ENCODE measurements at regions not wholly inside any gene's neighbourhood (a gene's known extent, or its start where the extent isn't known, plus 50 kb on each side); places are given as distances from the start of the nearest gene placed in this dataset.
"Not testable (repeated sequence)": the region's sequence is repeated elsewhere in the genome, so short reads cannot be mapped to it uniquely, and the experiment has no call there.

DNA sequence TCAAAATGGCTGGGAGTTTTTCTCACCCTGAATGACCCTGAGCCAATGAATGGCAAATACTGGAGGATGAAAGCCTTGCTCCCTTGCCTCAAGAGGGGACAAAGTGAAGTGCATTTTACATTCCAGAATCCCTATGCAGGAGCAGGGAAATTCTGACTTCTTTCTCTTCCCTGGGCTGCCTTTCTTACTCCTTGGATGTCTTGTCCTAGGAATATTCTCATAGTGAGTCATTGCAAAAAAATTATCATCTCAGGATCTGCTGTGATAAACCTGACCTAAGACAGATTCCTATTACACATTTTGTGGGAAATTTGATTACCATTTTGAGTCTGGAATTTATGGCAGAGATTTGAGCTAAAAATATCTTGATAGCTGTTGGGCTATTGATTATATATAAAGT lies 199.9 kb downstream of the TMA16 start:
- H3K4me1 ChIP-seq, result no peaks in the 10 kb centered on the region
- intact Hi-C loops (cut with DNase I), result no loop called here
- no peak overlapping the region for H3K27ac ChIP-seq
- H3K27me3 ChIP-seq, result no peaks in the 10 kb centered on the region
- no peak overlapping the region for H3K4me3 ChIP-seq (replicated peaks in 1 of 3)
- TF ChIP-seq, protein P1, sequence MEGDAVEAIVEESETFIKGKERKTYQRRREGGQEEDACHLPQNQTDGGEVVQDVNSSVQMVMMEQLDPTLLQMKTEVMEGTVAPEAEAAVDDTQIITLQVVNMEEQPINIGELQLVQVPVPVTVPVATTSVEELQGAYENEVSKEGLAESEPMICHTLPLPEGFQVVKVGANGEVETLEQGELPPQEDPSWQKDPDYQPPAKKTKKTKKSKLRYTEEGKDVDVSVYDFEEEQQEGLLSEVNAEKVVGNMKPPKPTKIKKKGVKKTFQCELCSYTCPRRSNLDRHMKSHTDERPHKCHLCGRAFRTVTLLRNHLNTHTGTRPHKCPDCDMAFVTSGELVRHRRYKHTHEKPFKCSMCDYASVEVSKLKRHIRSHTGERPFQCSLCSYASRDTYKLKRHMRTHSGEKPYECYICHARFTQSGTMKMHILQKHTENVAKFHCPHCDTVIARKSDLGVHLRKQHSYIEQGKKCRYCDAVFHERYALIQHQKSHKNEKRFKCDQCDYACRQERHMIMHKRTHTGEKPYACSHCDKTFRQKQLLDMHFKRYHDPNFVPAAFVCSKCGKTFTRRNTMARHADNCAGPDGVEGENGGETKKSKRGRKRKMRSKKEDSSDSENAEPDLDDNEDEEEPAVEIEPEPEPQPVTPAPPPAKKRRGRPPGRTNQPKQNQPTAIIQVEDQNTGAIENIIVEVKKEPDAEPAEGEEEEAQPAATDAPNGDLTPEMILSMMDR (IDR thresholded peaks at IDR 0.05), result no peak
- no peak for TF ChIP-seq POLR2A (IDR thresholded peaks at IDR 0.05)
- DNase-seq, result no peak
- H3K36me3 ChIP-seq, result no peaks in the 10 kb centered on the region
- no peaks in the 10 kb centered on the region for H3K9me3 ChIP-seq

DNA sequence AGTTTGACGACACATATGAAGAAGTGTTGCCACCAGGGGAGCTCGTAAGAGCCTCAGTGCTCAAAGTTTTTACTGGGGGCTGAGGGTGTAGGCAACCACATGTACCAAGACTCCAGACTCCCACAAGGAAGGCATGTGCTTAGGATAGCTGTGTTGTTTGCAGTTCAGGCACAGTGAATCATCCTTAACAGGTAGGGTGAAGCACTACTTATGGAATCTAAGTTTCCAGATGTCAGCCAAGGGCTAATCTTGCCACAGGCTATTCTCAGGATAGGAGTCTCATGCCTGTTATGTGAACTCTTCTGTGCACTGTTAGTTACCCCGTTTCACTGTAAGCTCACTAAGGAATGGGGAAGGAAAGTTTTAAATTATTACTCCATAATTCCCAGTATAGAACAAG lies 202.6 kb downstream of the TMA16 start:
- H3K4me3 ChIP-seq (replicated peaks in 1 of 3), result no peak overlapping the region
- no peak for DNase-seq
- intact Hi-C loops (cut with DNase I), result no loop called here
- H3K27me3 ChIP-seq, result no peaks in the 10 kb centered on the region
- no peaks in the 10 kb centered on the region for H3K36me3 ChIP-seq
- WGBS, 2 donors, result 86 to 87% methylated on average over 3 of the region's 3 CpGs
- H3K4me1 ChIP-seq, result no peaks in the 10 kb centered on the region
- no peak for TF ChIP-seq POLR2A (IDR thresholded peaks at IDR 0.05)
- TF ChIP-seq, protein P1 (IDR thresholded peaks at IDR 0.05), result no peak
- no peaks in the 10 kb centered on the region for H3K9me3 ChIP-seq
- H3K27ac ChIP-seq, result no peak overlapping the region

- intact Hi-C loops (cut with DNase I); H3K27me3 ChIP-seq; H3K27ac ChIP-seq; H3K36me3 ChIP-seq; H3K4me3 ChIP-seq (replicated peaks in 1 of 3); H3K9me3 ChIP-seq; H3K4me1 ChIP-seq; DNase-seq: not testable (repeated sequence)
- 87 to 95% methylated on average over 4 of the region's 4 CpGs for WGBS, 2 donors
Measured at GRCh38 chr4:163700383-163700782, 205.9 kb downstream of the TMA16 start.

GRCh38 chr4:163701916-163702315 lies 207.4 kb downstream of the TMA16 start:
- intact Hi-C loops (cut with DNase I), result no loop called here
- Histone ChIP-seq H3K9me3 (no peaks in the 10 kb centered on the region), H3K27me3 (no peaks in the 10 kb centered on the region), H3K4me3 (replicated peaks in 1 of 3) (no peak overlapping the region), H3K4me1 (no peaks in the 10 kb centered on the region), H3K27ac (no peak overlapping the region), H3K36me3 (no peaks in the 10 kb centered on the region)
- no peak for TF ChIP-seq POLR2A (IDR thresholded peaks at IDR 0.05)
- 23 to 31% methylated on average over 5 of the region's 5 CpGs for WGBS, 2 donors
- no peak for DNase-seq

GRCh38 chr4:163702736-163703135 lies 208.2 kb downstream of the TMA16 start:
- Histone ChIP-seq H3K27ac (no peak overlapping the region), H3K36me3 (no peaks in the 10 kb centered on the region), H3K4me1 (no peaks in the 10 kb centered on the region), H3K27me3 (no peaks in the 10 kb centered on the region), H3K9me3 (no peaks in the 10 kb centered on the region), H3K4me3 (replicated peaks in 1 of 3) (no peak overlapping the region)
- no peak for TF ChIP-seq POLR2A (IDR thresholded peaks at IDR 0.05)
- TF ChIP-seq, protein P1 (IDR thresholded peaks at IDR 0.05), result no peak
- 69 to 75% methylated on average over 4 of the region's 4 CpGs for WGBS, 2 donors
- DNase-seq, result no peak
- intact Hi-C loops (cut with DNase I), result no loop called here

- no peaks in the 10 kb centered on the region for H3K9me3 ChIP-seq
- no peak overlapping the region for H3K27ac ChIP-seq
- WGBS, 2 donors, result 46% methylated on average over 1 of the region's 1 CpG
- no peak for TF ChIP-seq POLR2A (IDR thresholded peaks at IDR 0.05)
- TF ChIP-seq, protein P1 (IDR thresholded peaks at IDR 0.05), result no peak
- no peaks in the 10 kb centered on the region for H3K27me3 ChIP-seq
- no peaks in the 10 kb centered on the region for H3K36me3 ChIP-seq
- intact Hi-C loops (cut with DNase I), result no loop called here
- H3K4me3 ChIP-seq (replicated peaks in 1 of 3), result no peak overlapping the region
- DNase-seq, result no peak
- H3K4me1 ChIP-seq, result no peaks in the 10 kb centered on the region
Measured at GRCh38 chr4:163703251-163703650, 208.8 kb downstream of the TMA16 start.
